GM19025 (cell line): ENCODE measurements at regions not wholly inside any gene's neighbourhood (a gene's known extent, or its start where the extent isn't known, plus 50 kb on each side); places are given as distances from the start of the nearest gene placed in this dataset.
"Not testable (repeated sequence)": the region's sequence is repeated elsewhere in the genome, so short reads cannot be mapped to it uniquely, and the experiment has no call there.

Experiments used
- ATAC-seq: cut with Tn5 transposase; IDR thresholded peaks from one replicate; pipeline ENCODE4 v1.9.1; 2021; ENCODE audit warnings: mild to moderate bottlenecking, low read depth, moderate library complexity; ENCODE audit not compliant: unreplicated experiment

- ATAC-seq, result no peak
Observed at GRCh38 chrX:63471004-63471403, 119.9 kb upstream of the SPIN4 start.

GRCh38 chrX:63470506-63470905, 119.4 kb upstream of the SPIN4 start:
- no peak for ATAC-seq

GRCh38 chrX:63466690-63467089, 115.6 kb upstream of the SPIN4 start:
- ATAC-seq, result no peak

GRCh38 chrX:63458981-63459380, 107.8 kb upstream of the SPIN4 start:
- ATAC-seq, result no peak

GRCh38 chrX:63453571-63453970, 102.4 kb upstream of the SPIN4 start:
- ATAC-seq, result no peak

GRCh38 chrX:63441717-63442116, 90.6 kb upstream of the SPIN4 start:
- no peak for ATAC-seq

- ATAC-seq, result no peak
Observed at GRCh38 chrX:63439580-63439979, 88.4 kb upstream of the SPIN4 start.

GRCh38 chrX:63436865-63437264, 85.7 kb upstream of the SPIN4 start:
- no peak for ATAC-seq

- no peak for ATAC-seq
Observed at GRCh38 chrX:63434665-63435064, 83.5 kb upstream of the SPIN4 start.

GRCh38 chrX:63434206-63434605, 83.1 kb upstream of the SPIN4 start:
- ATAC-seq, result no peak

- no peak for ATAC-seq
Observed at GRCh38 chrX:63430026-63430425, 78.9 kb upstream of the SPIN4 start.

GRCh38 chrX:63428348-63428747, 77.2 kb upstream of the SPIN4 start:
- ATAC-seq, result no peak

GRCh38 chrX:63426519-63426918, 75.4 kb upstream of the SPIN4 start:
- ATAC-seq, result no peak

GRCh38 chrX:63424063-63424462, 72.9 kb upstream of the SPIN4 start:
- ATAC-seq, result no peak

- ATAC-seq, result no peak
Observed at GRCh38 chrX:63421411-63421810, 70.3 kb upstream of the SPIN4 start.

- no peak for ATAC-seq
Observed at GRCh38 chrX:63418211-63418610, 67.1 kb upstream of the SPIN4 start.

GRCh38 chrX:63417649-63418048, 66.5 kb upstream of the SPIN4 start:
- ATAC-seq, result no peak

- ATAC-seq, result not testable (repeated sequence)
Observed at GRCh38 chrX:63409934-63410333, 58.8 kb upstream of the SPIN4 start.

GRCh38 chrX:63408050-63408449, 56.9 kb upstream of the SPIN4 start:
- no peak for ATAC-seq

GRCh38 chrX:63404332-63404731, 53.2 kb upstream of the SPIN4 start:
- ATAC-seq, result no peak

GRCh38 chrX:63402106-63402505, 51.0 kb upstream of the SPIN4 start:
- ATAC-seq, result no peak
